ENCODE measurements at regions not wholly inside any gene's neighbourhood (a gene's known extent, or its start where the extent isn't known, plus 50 kb on each side); places are given as distances from the start of the nearest gene placed in this dataset.

DNA sequence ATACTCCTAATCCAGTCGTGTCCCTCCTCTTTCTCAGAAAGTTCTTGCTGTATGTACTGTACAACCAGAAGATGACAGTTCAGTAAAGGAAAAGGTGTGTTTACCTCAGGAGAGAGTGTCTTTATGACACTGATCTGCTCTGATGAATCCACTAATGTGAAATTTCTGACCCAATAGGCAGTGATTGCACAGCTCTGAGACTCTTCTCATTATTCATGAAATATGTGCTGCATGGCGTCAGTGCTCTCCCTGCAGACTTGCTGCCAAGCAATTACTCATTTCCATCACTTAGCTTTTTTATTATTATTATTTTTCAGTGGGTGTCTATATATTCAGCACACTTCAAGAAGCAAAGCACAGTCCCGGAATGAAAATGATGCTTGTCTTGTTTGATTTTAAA, 389.0 kb downstream of the RASEF start:
- Histone ChIP-seq H3K4me1 (replicated peaks in 1 of 2; ENCODE audit: control insufficient read depth in 2 of 2, insufficient read depth in 2 of 2, low read length in 2 of 2) (no peaks in the 10 kb centered on the region), H3K9me1 (ENCODE audit: control insufficient read depth, insufficient read depth, low read length) (no peaks in the 10 kb centered on the region), H4K20me1 (replicated peaks; ENCODE audit: control insufficient read depth, insufficient read depth, low read length) (no peaks in the 10 kb centered on the region), H3K4me3 (no peak overlapping the region), H3K4me2 (ENCODE audit: insufficient read depth, low read length) (no peak overlapping the region), H3K79me2 (ENCODE audit: control insufficient read depth, insufficient read depth, low read length) (no peaks in the 10 kb centered on the region), H3K9me3 (replicated peaks; ENCODE audit: control insufficient read depth, insufficient read depth, low read depth, low read length) (no peaks in the 10 kb centered on the region), H3K27ac (ENCODE audit: extremely low read depth, low read depth, low read length) (no peak overlapping the region), H2AFZ (ENCODE audit: low read depth, low read length) (no peak overlapping the region), H3K36me3 (ENCODE audit: control insufficient read depth, insufficient read depth, low read length) (no peaks in the 10 kb centered on the region), H3K27me3 (ENCODE audit: control insufficient read depth in 2 of 2, insufficient read depth in 2 of 2, low read length in 2 of 2) (no peaks in the 10 kb centered on the region), H3K9ac (ENCODE audit: insufficient read depth in 1 of 2, low read depth in 2 of 2, low read length in 2 of 2) (no peak overlapping the region)
- DNase-seq (ENCODE audit: extremely low read depth in 1 of 4, low spot score in 3 of 4): no peak
- ChIA-PET POLR2A (no interaction called here), CTCF (ENCODE audit: low intra/inter-chr PET ratio) (no interaction called here)
- no TSS peak for BruUV-seq (replicated peaks)
- FAIRE-seq: no peak
- in situ Hi-C loops (cut with MboI) (no loop called here), intact Hi-C loops (cut with micrococcal nuclease) (no loop called here)
- ATAC-seq: no peak
- 0% methylated on average over 3 of the region's 3 CpGs for WGBS (ENCODE audit: insufficient coverage, low coverage, missing lambda C conversion rate)
- TF ChIP-seq ETV5 (CRISPR knock-in tag; IDR thresholded peaks at IDR 0.05; ENCODE audit: low read depth) (no peak), ZNF551 (CRISPR knock-in tag; IDR thresholded peaks at IDR 0.05) (no peak), CREB1 (IDR thresholded peaks at IDR 0.05) (no peak), CREB1 (CRISPR knock-in tag; IDR thresholded peaks at IDR 0.05) (no peak), THRA (IDR thresholded peaks at IDR 0.05) (no peak), ZMIZ1 (IDR thresholded peaks at IDR 0.05; ENCODE audit: low read depth in 2 of 2, low read length in 2 of 2) (no peak), ZNF695 (CRISPR knock-in tag; IDR thresholded peaks at IDR 0.05) (no peak), REST (IDR thresholded peaks at IDR 0.05; ENCODE audit: borderline replicate concordance) (no peak), REST (CRISPR knock-in tag; IDR thresholded peaks at IDR 0.05; ENCODE audit: low read depth) (no peak)

All from K562 (cell line).